ENCODE measurements at regions not wholly inside any gene's neighbourhood (a gene's known extent, or its start where the extent isn't known, plus 50 kb on each side); places are given as distances from the start of the nearest gene placed in this dataset.

- TF ChIP-seq CTCF (IDR thresholded peaks at IDR 0.05; ENCODE audit: insufficient read depth, low read length, poor library complexity, severe bottlenecking), result no peak
- DNase-seq (ENCODE audit: extremely low read depth, insufficient read length), result no peak
Observed at GRCh38 chr5:167804512-167805220, 486.8 kb upstream of the WWC1 start.

GRCh38 chr5:167810573-167810972, 480.9 kb upstream of the WWC1 start:
- TF ChIP-seq CTCF (IDR thresholded peaks at IDR 0.05; ENCODE audit: insufficient read depth, low read length, poor library complexity, severe bottlenecking), result no peak
- Histone ChIP-seq H3K27me3 (replicated peaks; ENCODE audit: control insufficient read depth, insufficient read depth, low read length) (no peaks in the 10 kb centered on the region), H3K36me3 (ENCODE audit: control insufficient read depth, insufficient read depth, low read length) (no peaks in the 10 kb centered on the region), H3K4me3 (replicated peaks; ENCODE audit: low read depth, low read length) (no peak overlapping the region)
- DNase-seq (ENCODE audit: extremely low read depth, insufficient read length), result no peak

More at GRCh38 chr5:167804512-167805220, 486.8 kb upstream of the WWC1 start:
- Histone ChIP-seq H3K27me3 (replicated peaks; ENCODE audit: control insufficient read depth, insufficient read depth, low read length) (no peaks in the 10 kb centered on the region), H3K4me3 (replicated peaks; ENCODE audit: low read depth, low read length) (no peak overlapping the region), H3K36me3 (ENCODE audit: control insufficient read depth, insufficient read depth, low read length) (no peaks in the 10 kb centered on the region)

- no peak for TF ChIP-seq CTCF (IDR thresholded peaks at IDR 0.05; ENCODE audit: insufficient read depth, low read length, poor library complexity, severe bottlenecking)
- DNase-seq (ENCODE audit: extremely low read depth, insufficient read length), result no peak
- Histone ChIP-seq H3K4me3 (replicated peaks; ENCODE audit: low read depth, low read length) (no peak overlapping the region), H3K27me3 (replicated peaks; ENCODE audit: control insufficient read depth, insufficient read depth, low read length) (no peaks in the 10 kb centered on the region), H3K36me3 (ENCODE audit: control insufficient read depth, insufficient read depth, low read length) (no peaks in the 10 kb centered on the region)
Observed at GRCh38 chr5:167812871-167813270, 478.6 kb upstream of the WWC1 start.

- no peak for DNase-seq (ENCODE audit: extremely low read depth, insufficient read length)
- TF ChIP-seq CTCF (IDR thresholded peaks at IDR 0.05; ENCODE audit: insufficient read depth, low read length, poor library complexity, severe bottlenecking), result no peak
- Histone ChIP-seq H3K27me3 (replicated peaks; ENCODE audit: control insufficient read depth, insufficient read depth, low read length) (no peaks in the 10 kb centered on the region), H3K36me3 (ENCODE audit: control insufficient read depth, insufficient read depth, low read length) (no peaks in the 10 kb centered on the region), H3K4me3 (replicated peaks; ENCODE audit: low read depth, low read length) (no peak overlapping the region)
Observed at GRCh38 chr5:167813389-167813788, 478.1 kb upstream of the WWC1 start.

- no peak for TF ChIP-seq CTCF (IDR thresholded peaks at IDR 0.05; ENCODE audit: insufficient read depth, low read length, poor library complexity, severe bottlenecking)
- no peaks in the 10 kb centered on the region for H3K36me3 ChIP-seq (ENCODE audit: control insufficient read depth, insufficient read depth, low read length)
- no peak for DNase-seq (ENCODE audit: extremely low read depth, insufficient read length)
- H3K27me3 ChIP-seq (replicated peaks; ENCODE audit: control insufficient read depth, insufficient read depth, low read length), result no peaks in the 10 kb centered on the region
- no peak overlapping the region for H3K4me3 ChIP-seq (replicated peaks; ENCODE audit: low read depth, low read length)
Observed at GRCh38 chr5:167814040-167814439, 477.4 kb upstream of the WWC1 start.

- Histone ChIP-seq H3K36me3 (ENCODE audit: control insufficient read depth, insufficient read depth, low read length) (no peaks in the 10 kb centered on the region), H3K27me3 (replicated peaks; ENCODE audit: control insufficient read depth, insufficient read depth, low read length) (no peaks in the 10 kb centered on the region), H3K4me3 (replicated peaks; ENCODE audit: low read depth, low read length) (no peak overlapping the region)
- TF ChIP-seq CTCF (IDR thresholded peaks at IDR 0.05; ENCODE audit: insufficient read depth, low read length, poor library complexity, severe bottlenecking), result no peak
- no peak for DNase-seq (ENCODE audit: extremely low read depth, insufficient read length)
Observed at GRCh38 chr5:167814828-167815227, 476.6 kb upstream of the WWC1 start.
